BE2C (cell line): ENCODE measurements at regions not wholly inside any gene's neighbourhood (a gene's known extent, or its start where the extent isn't known, plus 50 kb on each side); places are given as distances from the start of the nearest gene placed in this dataset.
"Not testable (repeated sequence)": the region's sequence is repeated elsewhere in the genome, so short reads cannot be mapped to it uniquely, and the experiment has no call there.

ENCODE experiments used
- DNase-seq: peaks from one replicate; pipeline ENCODE4 v3.0.0-alpha.2; 2020
- H3K27me3 ChIP-seq: fragments of 250-450 bp; sonication (Bioruptor Pico); 2 replicates; pipeline ENCODE4 v1.5.1; 2020; ENCODE audit warnings: mild to moderate bottlenecking
- H3K36me3 ChIP-seq: fragments of 250-450 bp; sonication (Bioruptor Pico); 2 replicates; pipeline ENCODE4 v1.5.1; 2020; ENCODE audit warnings: mild to moderate bottlenecking
- H3K4me1 ChIP-seq: fragments of 250-450 bp; sonication (Bioruptor Pico); 2 replicates; pipeline ENCODE4 v1.5.1; 2020
- H3K4me3 ChIP-seq: 2 replicates; pipeline ENCODE4 v1.5.1; 2011; ENCODE audit warnings: low read depth, low read length
- H3K9me3 ChIP-seq: fragments of 250-450 bp; sonication (Bioruptor Pico); 2 replicates; pipeline ENCODE4 v1.5.1; 2020
- TF ChIP-seq, protein P1 (sequence below): IDR thresholded peaks from 2 replicates; pipeline ENCODE4 v1.5.1; 2012; ENCODE audit warnings: mild to moderate bottlenecking, low read depth, low read length

- Histone ChIP-seq H3K4me1 (no peaks in the 10 kb centered on the region), H3K36me3 (no peaks in the 10 kb centered on the region), H3K27me3 (no peaks in the 10 kb centered on the region), H3K9me3 (no peaks in the 10 kb centered on the region), H3K4me3 (no peak overlapping the region)
- DNase-seq, result no peak
- TF ChIP-seq, protein P1, sequence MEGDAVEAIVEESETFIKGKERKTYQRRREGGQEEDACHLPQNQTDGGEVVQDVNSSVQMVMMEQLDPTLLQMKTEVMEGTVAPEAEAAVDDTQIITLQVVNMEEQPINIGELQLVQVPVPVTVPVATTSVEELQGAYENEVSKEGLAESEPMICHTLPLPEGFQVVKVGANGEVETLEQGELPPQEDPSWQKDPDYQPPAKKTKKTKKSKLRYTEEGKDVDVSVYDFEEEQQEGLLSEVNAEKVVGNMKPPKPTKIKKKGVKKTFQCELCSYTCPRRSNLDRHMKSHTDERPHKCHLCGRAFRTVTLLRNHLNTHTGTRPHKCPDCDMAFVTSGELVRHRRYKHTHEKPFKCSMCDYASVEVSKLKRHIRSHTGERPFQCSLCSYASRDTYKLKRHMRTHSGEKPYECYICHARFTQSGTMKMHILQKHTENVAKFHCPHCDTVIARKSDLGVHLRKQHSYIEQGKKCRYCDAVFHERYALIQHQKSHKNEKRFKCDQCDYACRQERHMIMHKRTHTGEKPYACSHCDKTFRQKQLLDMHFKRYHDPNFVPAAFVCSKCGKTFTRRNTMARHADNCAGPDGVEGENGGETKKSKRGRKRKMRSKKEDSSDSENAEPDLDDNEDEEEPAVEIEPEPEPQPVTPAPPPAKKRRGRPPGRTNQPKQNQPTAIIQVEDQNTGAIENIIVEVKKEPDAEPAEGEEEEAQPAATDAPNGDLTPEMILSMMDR, result no peak
Observed at GRCh38 chr11:134956450-134957210, 544.6 kb upstream of the B3GAT1 start.

DNA sequence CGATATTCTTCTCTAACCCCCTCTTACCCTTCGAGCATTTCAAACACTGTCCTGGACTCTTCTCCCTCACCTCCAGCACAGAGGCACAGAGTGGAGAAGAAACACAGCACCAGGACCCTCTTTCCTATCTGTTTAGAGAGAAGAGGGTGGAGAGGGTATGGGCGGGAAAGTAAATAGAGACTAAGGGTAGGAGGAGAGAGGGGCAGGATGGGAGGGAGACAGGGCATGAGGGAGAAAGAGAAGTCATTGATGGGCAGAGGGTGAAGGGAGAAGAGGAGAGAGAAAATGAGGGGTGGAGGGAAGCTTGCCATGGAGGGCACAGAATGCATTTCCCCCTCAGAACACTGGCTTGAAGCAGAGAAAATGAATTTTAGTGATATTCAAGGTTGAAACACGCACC lies 543.9 kb upstream of the B3GAT1 start:
- not testable (repeated sequence) for H3K4me3 ChIP-seq, H3K9me3 ChIP-seq, H3K27me3 ChIP-seq, H3K4me1 ChIP-seq, DNase-seq, H3K36me3 ChIP-seq

GRCh38 chr11:134955281-134955680 lies 543.2 kb upstream of the B3GAT1 start:
- no peak for DNase-seq
- TF ChIP-seq, protein P1, result no peak
- Histone ChIP-seq H3K36me3 (no peaks in the 10 kb centered on the region), H3K9me3 (no peaks in the 10 kb centered on the region), H3K27me3 (no peaks in the 10 kb centered on the region), H3K4me3 (no peak overlapping the region), H3K4me1 (no peaks in the 10 kb centered on the region)

DNA sequence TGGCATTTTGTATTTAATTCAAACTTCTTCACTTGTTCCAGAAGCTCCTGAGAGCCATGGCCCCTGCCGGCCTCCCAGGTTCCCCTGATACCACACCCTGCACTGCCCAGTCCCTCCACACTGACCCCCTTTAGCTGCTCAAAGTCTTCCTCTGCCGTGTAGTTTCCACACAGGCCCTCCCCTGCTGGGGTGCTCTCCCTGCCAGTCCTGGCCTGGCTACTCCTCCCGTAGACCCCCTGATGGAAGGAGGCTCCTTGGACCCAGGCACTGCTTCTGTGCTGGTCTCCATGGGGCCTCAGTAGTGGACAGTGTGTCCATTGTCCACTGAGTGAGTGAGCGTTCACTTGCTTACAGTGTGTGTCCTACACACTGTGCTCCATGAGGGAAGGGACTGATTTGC lies 542.4 kb upstream of the B3GAT1 start:
- H3K27me3 ChIP-seq, H3K9me3 ChIP-seq, H3K4me1 ChIP-seq, DNase-seq, H3K4me3 ChIP-seq, H3K36me3 ChIP-seq: not testable (repeated sequence)

- not testable (repeated sequence) for H3K4me1 ChIP-seq, H3K27me3 ChIP-seq, H3K36me3 ChIP-seq, H3K4me3 ChIP-seq, H3K9me3 ChIP-seq, DNase-seq
Observed at GRCh38 chr11:134953417-134953970, 541.5 kb upstream of the B3GAT1 start.

DNA sequence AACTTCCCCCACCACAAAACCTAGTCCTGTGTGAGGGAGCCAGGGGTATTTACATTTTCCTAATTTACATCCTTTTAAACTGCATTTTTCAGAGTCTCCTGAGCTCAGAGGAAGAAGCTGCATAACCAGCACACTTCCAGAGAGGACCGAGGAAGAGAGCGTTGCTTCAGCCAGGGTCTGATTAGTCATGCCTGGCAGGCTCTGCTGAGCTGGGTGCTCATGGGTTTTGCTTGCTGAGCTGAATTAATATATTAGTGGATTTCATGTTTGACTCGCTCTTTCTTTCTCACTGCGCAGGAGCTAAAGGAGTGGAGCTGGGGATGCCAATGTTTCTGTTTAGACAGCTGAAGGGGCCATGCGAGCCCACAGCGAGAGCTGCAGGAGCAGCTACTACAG lies 539.3 kb upstream of the B3GAT1 start:
- H3K36me3 ChIP-seq, result no peaks in the 10 kb centered on the region
- H3K4me1 ChIP-seq, result no peaks in the 10 kb centered on the region
- no peaks in the 10 kb centered on the region for H3K27me3 ChIP-seq
- no peaks in the 10 kb centered on the region for H3K9me3 ChIP-seq
- TF ChIP-seq, protein P1, result no peak
- H3K4me3 ChIP-seq, result no peak overlapping the region
- DNase-seq, result no peak

DNA sequence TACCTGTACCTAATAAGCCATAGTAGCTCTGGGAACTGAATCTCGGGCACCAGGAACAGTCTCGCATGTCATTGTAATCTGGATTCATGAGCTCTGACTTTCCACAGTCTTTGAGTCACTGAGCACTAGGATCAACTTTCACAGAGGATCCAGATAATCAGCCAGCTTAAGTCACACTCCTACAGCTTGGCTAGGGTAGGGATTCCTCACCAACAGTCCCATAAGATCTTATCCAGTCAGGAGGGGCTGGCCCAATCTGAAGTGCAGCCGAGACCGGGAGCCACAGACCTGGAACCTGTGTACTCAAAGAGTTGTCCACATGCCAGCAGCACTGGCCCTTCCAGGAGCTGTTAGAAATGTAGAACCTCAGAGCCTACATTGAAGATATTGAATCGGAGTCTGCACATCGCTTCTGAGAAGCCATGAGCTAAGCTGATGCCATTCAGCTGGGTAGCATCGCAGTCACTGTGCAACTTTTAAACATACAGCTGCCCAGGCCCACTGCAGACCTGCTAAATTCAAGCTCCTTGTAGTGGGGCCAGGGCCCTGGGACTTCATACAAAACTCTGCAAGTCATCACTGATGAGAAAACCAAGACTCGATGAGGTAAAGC lies 538.8 kb upstream of the B3GAT1 start:
- TF ChIP-seq, protein P1, result no peak
- no peak overlapping the region for H3K4me3 ChIP-seq

More for the DNA sequence above, 538.8 kb upstream of the B3GAT1 start:
- no peak for DNase-seq
- Histone ChIP-seq H3K9me3 (no peaks in the 10 kb centered on the region), H3K4me1 (no peaks in the 10 kb centered on the region), H3K36me3 (no peaks in the 10 kb centered on the region), H3K27me3 (no peaks in the 10 kb centered on the region; the same call in 1 of the 2 replicates)
